ENCODE measurements at regions not wholly inside any gene's neighbourhood (a gene's known extent, or its start where the extent isn't known, plus 50 kb on each side); places are given as distances from the start of the nearest gene placed in this dataset.

DNA sequence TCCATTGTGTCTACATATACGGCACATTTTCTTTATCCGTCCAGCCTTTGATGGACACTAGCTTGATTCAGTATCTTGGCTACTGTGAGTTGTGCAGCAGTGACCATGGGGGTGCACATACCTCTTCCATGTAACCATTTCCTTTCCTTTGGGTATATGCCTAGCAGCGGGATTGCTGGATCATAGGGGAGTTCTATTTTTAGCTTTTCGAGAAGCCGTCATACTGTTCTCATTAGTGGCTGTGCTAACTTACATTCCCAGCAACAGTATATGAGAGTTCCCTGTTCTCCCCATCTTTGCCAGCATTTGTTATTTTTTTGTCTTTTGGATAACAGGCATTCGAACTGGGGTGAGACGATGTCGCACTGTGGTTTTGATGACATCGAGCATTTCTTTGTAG lies 395.0 kb downstream of the SMOC2 start:
- peaks cover 6% of the 10 kb centered on the region for H3K9me3 Mint-ChIP-seq
- H3K4me1 Mint-ChIP-seq (ENCODE audit: low read depth) = no peaks in the 10 kb centered on the region
- peaks cover 16% of the 10 kb centered on the region for H3K27me3 Mint-ChIP-seq
- no peak overlapping the region for H3K4me3 Mint-ChIP-seq
- H3K36me3 Mint-ChIP-seq (ENCODE audit: low read depth) = no peaks in the 10 kb centered on the region
- H3K27ac Mint-ChIP-seq = no peak overlapping the region

DNA sequence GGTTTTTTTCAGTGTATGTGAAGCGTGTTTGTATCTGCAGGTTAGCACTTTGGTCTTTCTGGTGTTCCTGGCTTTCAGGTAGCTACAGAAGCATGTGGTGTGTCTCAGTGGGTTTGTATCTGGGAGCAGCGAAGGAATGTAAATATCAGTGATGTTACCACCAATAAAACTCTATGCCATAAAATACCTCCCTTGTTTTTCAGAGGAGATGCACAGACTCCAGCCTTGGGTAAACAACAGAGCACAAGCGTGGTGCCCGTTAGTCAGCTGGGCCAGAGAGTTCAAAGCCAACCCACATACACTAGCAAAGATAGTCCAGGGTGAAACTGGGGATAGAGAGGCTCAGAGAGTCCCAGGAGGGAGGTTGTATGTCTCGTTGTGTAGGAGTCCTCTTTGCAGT lies 393.8 kb downstream of the SMOC2 start:
- H3K9me3 Mint-ChIP-seq = peaks cover 6% of the 10 kb centered on the region
- H3K4me1 Mint-ChIP-seq (ENCODE audit: low read depth) = no peaks in the 10 kb centered on the region
- H3K27me3 Mint-ChIP-seq = peaks cover 16% of the 10 kb centered on the region
- H3K27ac Mint-ChIP-seq = no peak overlapping the region
- no peak overlapping the region for H3K4me3 Mint-ChIP-seq
- H3K36me3 Mint-ChIP-seq (ENCODE audit: low read depth) = no peaks in the 10 kb centered on the region

DNA sequence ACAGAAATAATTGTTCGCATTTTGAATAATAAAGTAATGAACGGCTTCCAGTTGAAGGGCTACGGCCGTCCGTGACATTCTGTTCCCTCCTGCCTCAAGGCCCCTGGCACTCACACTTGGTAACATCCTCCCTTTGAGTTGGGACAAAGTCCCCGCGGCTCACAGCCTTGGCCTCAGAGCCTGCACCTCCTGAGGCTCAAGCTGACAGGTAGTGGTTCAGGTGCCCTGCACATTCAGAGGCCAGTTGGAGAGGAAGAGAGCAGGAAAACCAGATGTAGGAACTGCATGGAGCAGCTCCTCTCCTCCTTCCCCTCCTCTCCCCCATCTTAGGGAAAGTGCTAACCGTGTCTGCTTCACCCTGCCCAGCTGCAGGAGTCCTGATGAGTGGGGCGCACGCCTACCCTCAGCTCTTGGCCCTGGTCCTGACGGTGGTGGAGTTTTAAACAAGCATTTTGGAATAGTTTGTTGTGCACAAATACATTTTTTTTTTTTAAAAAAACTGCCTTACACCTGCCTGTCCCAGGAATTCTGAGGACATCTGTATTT lies 393.1 kb downstream of the SMOC2 start:
- peaks cover 16% of the 10 kb centered on the region for H3K27me3 Mint-ChIP-seq

DNA sequence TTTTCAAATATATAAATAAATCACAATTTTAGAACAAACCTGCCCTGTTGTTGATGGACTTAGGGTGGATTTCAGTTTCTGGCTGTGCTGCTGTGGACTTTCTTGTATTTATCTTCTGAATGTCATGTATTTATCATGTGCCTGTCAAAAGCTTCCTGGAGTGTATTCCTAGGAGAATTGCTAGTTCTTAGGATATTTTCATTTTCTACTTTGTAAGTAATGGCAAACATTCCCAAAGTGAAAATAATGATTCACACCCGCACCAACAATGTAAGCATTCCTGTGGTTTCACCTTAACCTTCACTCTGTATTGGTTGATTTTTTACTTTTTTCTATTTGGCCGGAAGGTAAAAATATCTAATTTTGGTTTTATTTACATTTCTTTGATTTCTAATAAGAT lies 387.8 kb downstream of the SMOC2 start:
- Mint-ChIP-seq H3K27ac (no peak overlapping the region), H3K4me3 (no peak overlapping the region), H3K36me3 (ENCODE audit: low read depth) (no peaks in the 10 kb centered on the region), H3K4me1 (ENCODE audit: low read depth) (no peaks in the 10 kb centered on the region), H3K27me3 (peaks cover 4% of the 10 kb centered on the region), H3K9me3 (peaks cover 3% of the 10 kb centered on the region)

More for the DNA sequence above, 393.1 kb downstream of the SMOC2 start:
- H3K4me1 Mint-ChIP-seq (ENCODE audit: low read depth) = no peaks in the 10 kb centered on the region
- no peak overlapping the region for H3K4me3 Mint-ChIP-seq
- H3K9me3 Mint-ChIP-seq = peaks cover 2% of the 10 kb centered on the region
- H3K27ac Mint-ChIP-seq = no peak overlapping the region
- no peaks in the 10 kb centered on the region for H3K36me3 Mint-ChIP-seq (ENCODE audit: low read depth)

DNA sequence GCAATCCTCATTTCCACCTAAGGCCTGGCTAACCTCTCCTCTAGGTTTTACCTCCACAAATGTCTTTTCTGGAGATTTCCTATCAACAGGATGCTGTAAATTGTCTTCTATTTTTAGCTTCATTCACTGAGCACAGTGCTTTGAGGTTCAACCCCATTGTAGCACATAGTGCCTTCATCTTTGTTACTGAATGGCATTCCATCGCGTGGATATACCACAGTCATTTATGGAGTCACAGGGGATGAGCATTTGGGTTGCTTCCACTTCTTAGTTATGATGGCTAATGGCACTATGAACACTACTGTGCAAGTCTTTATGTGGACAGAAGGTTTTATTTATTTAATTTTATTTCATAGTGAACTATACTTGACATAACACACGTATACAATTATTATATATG lies 387.1 kb downstream of the SMOC2 start:
- no peak overlapping the region for H3K4me3 Mint-ChIP-seq
- H3K27ac Mint-ChIP-seq = no peak overlapping the region
- H3K9me3 Mint-ChIP-seq = peaks cover 3% of the 10 kb centered on the region
- no peaks in the 10 kb centered on the region for H3K36me3 Mint-ChIP-seq (ENCODE audit: low read depth)
- H3K4me1 Mint-ChIP-seq (ENCODE audit: low read depth) = no peaks in the 10 kb centered on the region
- no peaks in the 10 kb centered on the region for H3K27me3 Mint-ChIP-seq

DNA sequence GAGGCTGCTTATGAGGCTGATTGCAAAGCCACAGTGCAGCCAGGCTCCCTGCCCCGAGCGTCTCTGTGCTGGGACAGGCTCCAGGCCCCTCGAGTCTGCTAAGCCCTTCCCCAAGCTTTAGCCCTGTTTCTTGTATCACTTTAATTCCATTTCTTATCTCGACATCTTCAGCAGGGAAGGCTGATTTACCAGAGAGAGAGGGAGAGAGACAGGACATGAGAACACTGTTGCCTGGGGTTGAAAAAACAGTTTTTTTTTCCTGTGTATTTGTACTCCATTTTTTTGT lies 386.5 kb downstream of the SMOC2 start:
- no peaks in the 10 kb centered on the region for H3K27me3 Mint-ChIP-seq
- H3K4me3 Mint-ChIP-seq = no peak overlapping the region
- no peak overlapping the region for H3K27ac Mint-ChIP-seq
- H3K9me3 Mint-ChIP-seq = peaks cover 3% of the 10 kb centered on the region
- no peaks in the 10 kb centered on the region for H3K36me3 Mint-ChIP-seq (ENCODE audit: low read depth)
- no peaks in the 10 kb centered on the region for H3K4me1 Mint-ChIP-seq (ENCODE audit: low read depth)

DNA sequence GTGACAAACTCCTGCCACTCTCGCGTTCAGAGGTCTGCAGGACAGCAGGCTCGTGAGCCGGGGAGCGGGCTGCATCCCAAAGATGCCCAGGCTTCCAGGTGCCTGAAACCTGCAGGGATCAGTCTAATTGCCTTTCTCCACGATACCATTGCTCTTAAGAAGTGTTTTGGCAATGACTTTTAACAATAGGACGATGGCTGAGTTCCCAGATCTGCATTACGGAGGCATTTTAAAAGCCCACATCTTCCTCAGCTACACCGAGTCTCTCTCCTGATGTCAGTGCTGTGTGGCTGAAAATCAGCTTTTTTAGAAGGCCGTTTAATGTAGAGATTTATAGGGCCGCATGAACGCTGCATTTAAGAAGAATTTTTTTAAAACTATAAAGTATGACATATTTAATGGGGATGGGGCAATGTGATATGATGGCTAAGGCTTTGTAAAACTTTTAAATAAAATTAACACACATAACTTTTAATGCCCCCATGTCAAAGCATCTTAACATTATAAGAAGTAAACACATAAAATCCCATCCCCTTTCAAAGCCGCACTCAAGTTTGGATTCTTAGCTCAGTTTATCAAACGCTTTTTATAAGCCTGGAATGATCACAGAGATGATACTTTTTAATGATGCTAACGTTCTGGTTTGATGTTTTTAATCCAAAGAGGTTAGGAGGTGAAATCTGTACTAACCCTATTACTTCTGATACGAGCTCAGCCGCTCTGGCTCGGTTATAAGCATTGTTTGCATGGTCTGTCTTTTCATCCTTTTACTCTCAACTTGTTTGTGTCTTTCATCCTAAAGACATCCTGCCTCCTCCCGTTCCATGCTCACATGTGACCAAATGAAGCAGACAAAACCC lies 386.0 kb downstream of the SMOC2 start:
- Mint-ChIP-seq H3K4me1 (ENCODE audit: low read depth) (no peaks in the 10 kb centered on the region), H3K27ac (no peak overlapping the region), H3K27me3 (no peaks in the 10 kb centered on the region), H3K4me3 (no peak overlapping the region), H3K36me3 (ENCODE audit: low read depth) (no peaks in the 10 kb centered on the region), H3K9me3 (peaks cover 3% of the 10 kb centered on the region)

DNA sequence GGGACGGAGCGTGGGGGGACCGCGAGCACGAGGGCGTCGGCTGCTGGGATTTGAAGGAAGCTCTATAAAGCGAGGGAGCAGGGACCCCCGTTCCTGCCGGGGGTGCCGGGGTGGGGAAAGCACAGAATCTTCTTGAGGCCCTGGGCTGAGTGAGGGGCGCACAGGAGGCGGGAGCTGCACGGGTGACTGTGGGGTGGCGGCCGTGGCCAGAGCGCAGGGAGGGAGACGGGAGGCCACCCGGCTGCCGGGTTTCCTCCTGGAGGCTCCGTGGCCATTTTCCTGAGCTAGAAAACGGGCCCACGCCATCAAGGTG lies 385.1 kb downstream of the SMOC2 start:
- no peak overlapping the region for H3K27ac Mint-ChIP-seq
- no peaks in the 10 kb centered on the region for H3K4me1 Mint-ChIP-seq (ENCODE audit: low read depth)
- peaks cover 2% of the 10 kb centered on the region for H3K27me3 Mint-ChIP-seq
- no peak overlapping the region for H3K4me3 Mint-ChIP-seq
- no peaks in the 10 kb centered on the region for H3K36me3 Mint-ChIP-seq (ENCODE audit: low read depth)
- peaks cover 3% of the 10 kb centered on the region for H3K9me3 Mint-ChIP-seq

DNA sequence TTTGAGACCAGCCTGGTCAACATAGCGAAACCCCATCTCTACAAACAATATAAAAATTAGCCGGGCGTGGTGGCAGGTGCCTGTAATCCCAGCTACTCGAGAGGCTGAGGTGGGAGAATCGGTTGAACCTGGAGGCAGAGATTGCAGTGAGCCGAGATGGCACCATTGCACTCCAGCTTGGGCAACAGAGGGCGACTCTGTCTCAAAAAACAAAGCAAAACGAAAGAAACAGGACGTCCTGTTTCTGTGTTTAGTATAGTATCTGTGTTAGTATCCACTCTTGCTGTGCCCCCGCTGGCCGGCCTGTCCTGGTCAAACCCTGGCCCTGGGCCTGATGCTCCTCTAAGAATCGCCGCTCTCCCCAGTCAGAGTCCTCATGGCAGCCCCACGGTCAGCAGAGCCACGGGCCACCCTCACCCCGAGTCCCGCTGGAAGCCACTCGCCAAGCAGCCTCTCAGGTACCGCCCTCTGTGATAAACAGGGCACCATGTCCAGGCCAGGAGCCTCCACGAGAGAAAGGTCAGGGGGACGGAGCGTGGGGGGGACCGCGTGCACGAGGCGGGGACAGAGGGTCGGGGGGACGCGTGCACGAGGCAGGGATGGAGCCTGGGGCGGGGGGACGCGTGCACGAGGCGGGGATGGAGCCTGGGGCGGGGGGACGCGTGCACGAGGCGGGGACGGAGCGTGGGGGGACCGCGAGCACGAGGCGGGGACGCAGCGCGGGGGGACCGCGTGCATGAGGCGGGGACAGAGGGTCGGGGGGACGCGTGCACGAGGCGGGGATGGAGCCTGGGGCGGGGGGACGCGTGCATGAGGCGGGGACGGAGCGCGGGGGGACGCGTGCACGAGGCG lies 384.5 kb downstream of the SMOC2 start:
- Mint-ChIP-seq H3K4me3 (no peak overlapping the region), H3K9me3 (peaks cover 3% of the 10 kb centered on the region), H3K4me1 (ENCODE audit: low read depth) (no peaks in the 10 kb centered on the region), H3K36me3 (ENCODE audit: low read depth) (no peaks in the 10 kb centered on the region), H3K27ac (no peak overlapping the region), H3K27me3 (peaks cover 3% of the 10 kb centered on the region)

DNA sequence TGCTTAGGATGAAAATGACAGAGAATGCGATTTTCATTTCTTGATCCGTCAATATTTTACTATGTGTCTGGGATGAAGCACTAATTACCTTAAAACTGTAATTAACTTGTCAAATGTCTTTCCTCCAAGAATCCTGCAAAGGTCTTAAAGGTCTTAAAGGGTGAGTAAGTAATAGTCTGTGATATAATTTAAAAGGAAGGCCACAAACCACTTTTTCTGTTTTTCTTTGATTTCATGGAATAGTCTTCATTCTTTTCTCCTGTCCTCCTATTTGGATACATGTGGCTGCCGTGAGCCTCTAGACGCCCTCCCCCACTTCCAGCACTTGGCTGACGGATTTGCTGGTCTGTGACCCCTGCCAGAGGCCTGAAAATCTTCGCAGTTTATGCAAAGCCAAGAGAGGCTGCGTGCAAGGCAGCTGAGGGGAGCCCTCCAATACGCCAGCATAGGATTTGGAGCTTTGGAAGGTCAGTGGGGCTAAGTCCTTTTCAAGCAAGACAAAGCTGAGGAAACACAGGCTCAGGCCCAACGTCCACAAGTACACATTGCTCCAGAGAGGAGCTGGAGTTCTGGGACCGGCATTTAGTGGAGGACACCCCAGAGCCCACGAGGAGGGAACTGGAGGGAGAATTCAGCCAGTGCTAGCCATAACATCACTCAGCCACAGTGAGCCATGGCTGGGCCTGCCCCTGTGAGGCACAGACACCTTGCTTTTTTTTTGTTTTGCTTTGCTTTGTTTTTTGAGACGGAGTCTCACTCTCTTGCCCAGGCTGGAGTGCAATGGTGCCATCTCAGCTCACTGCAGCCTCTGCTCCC lies 382.6 kb downstream of the SMOC2 start:
- H3K27me3 Mint-ChIP-seq = peaks cover 3% of the 10 kb centered on the region
- H3K4me1 Mint-ChIP-seq (ENCODE audit: low read depth) = no peaks in the 10 kb centered on the region
- H3K4me3 Mint-ChIP-seq = no peak overlapping the region
- no peaks in the 10 kb centered on the region for H3K36me3 Mint-ChIP-seq (ENCODE audit: low read depth)
- H3K27ac Mint-ChIP-seq = no peak overlapping the region
- H3K9me3 Mint-ChIP-seq = peaks cover 3% of the 10 kb centered on the region

DNA sequence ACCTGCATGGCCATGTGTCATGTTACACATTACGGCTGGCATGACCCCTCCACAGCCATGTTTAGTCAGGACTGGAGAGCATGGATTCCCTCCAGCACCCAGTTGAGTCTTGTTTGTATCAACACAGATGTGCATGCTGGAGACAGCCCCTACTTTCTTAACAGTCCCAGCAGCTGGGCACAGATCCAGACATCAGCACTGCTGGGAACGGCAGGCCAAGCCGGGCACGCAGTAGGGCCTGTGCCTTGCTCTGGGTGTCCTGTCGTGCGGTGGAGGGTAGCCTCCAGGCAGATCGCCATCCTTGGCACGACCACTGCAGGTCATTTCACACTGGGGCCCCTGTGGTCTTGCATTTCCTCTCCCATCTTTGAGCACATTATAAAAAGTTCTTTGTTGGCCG lies 381.4 kb downstream of the SMOC2 start:
- Mint-ChIP-seq H3K27ac (no peak overlapping the region), H3K27me3 (peaks cover 7% of the 10 kb centered on the region), H3K9me3 (peaks cover 3% of the 10 kb centered on the region), H3K36me3 (ENCODE audit: low read depth) (no peaks in the 10 kb centered on the region), H3K4me3 (no peak overlapping the region), H3K4me1 (ENCODE audit: low read depth) (no peaks in the 10 kb centered on the region)

DNA sequence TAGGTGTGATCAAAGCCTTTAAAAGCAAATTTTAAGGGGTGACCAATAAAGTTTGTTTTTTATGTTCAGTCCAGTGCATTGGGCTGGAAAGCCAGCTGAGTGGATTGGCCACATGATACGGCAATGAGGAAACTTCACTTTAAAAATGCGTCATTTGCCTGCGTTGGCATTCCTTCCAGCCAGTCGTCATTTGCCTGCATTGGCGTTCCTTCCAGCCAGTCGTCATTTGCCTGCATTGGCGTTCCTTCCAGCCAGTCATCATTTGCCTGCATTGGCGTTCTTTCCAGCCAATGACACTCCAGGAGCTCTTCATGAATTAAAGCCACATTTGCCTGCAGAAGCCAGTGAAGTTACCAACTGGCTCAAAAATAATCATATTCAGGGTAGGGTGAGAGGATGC lies 378.6 kb downstream of the SMOC2 start:
- Mint-ChIP-seq H3K27ac (no peak overlapping the region), H3K36me3 (ENCODE audit: low read depth) (no peaks in the 10 kb centered on the region)

DNA sequence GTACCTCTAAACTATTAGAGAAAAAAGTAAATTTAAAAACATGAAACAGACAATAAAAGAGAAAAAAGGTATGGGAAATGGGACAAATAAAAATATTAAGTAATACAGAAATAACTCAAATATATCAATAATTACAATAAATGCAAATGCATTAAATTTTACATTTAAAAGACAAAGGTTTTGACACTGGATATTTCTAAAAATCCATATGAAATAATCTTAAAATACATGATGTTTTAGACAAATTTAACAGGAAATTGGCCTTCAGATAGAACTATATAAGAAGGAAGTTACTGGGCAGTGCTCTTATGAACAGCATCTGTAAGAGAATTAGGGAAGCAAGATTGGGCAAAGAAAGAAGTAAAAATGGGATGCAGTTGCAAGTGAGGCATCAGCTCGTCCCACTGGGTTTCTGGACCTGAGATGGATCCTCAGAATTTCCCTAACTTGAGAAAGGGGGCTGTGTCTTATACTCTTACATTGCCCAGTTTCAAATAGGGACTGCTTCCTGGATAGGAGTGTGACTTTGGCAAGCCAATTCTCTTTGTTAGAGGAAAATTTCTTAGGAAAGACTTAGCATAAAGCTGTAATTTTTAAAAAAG lies 376.7 kb downstream of the SMOC2 start:
- Mint-ChIP-seq H3K4me1 (ENCODE audit: low read depth) (no peaks in the 10 kb centered on the region), H3K27me3 (peaks cover 14% of the 10 kb centered on the region), H3K9me3 (no peaks in the 10 kb centered on the region), H3K36me3 (ENCODE audit: low read depth) (no peaks in the 10 kb centered on the region), H3K4me3 (no peak overlapping the region), H3K27ac (no peak overlapping the region)

More for the DNA sequence above, 378.6 kb downstream of the SMOC2 start:
- peaks cover 10% of the 10 kb centered on the region for H3K27me3 Mint-ChIP-seq
- peaks cover 3% of the 10 kb centered on the region for H3K9me3 Mint-ChIP-seq
- H3K4me3 Mint-ChIP-seq = no peak overlapping the region
- H3K4me1 Mint-ChIP-seq (ENCODE audit: low read depth) = no peaks in the 10 kb centered on the region

DNA sequence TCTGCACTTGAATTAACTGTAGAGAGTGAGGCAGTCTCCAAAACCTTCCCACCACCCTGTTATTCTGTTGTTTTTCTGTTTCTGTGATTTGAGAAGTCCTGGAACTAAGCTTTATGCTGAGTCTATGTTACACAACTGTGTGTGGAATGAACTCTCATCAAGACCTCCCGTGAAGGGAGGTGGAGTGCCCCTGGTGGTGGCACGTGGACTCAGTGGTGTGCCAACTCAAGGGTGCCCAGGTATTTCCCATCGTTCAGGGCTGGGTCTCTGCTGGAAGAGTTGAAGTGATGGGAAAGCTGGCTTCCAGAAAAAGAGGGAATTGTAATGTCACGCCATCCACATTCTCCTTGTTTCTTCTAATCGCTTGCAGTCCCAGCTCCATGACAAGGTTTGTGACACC lies 374.2 kb downstream of the SMOC2 start:
- Mint-ChIP-seq H3K4me1 (ENCODE audit: low read depth) (no peaks in the 10 kb centered on the region), H3K9me3 (no peaks in the 10 kb centered on the region), H3K4me3 (no peak overlapping the region), H3K36me3 (ENCODE audit: low read depth) (no peaks in the 10 kb centered on the region), H3K27me3 (peaks cover 15% of the 10 kb centered on the region), H3K27ac (no peak overlapping the region)
